ENCODE measurements at regions not wholly inside any gene's neighbourhood (a gene's known extent, or its start where the extent isn't known, plus 50 kb on each side); places are given as distances from the start of the nearest gene placed in this dataset.

- H3K9me3 ChIP-seq, result no peaks in the 10 kb centered on the region
- WGBS, 4 donors, result 57 to 82% (median 70%) methylated on average over 4 of the region's 4 CpGs
- H3K4me3 ChIP-seq, result no peak overlapping the region
- no peak for DNase-seq
- intact Hi-C loops (cut with DNase I), result no loop called here
- TF ChIP-seq CTCF (IDR thresholded peaks at IDR 0.05) (no peak), POLR2A (IDR thresholded peaks at IDR 0.05) (no peak)
- H3K27me3 ChIP-seq, result no peaks in the 10 kb centered on the region
- no peak overlapping the region for H3K27ac ChIP-seq
- ATAC-seq, result peak in 1 of 4 donors; percentile 65
- no peaks in the 10 kb centered on the region for H3K36me3 ChIP-seq
- peaks cover 0 to 7% (median 0%) of the 10 kb centered on the region in 12 donors for H3K4me1 ChIP-seq
Observed at GRCh38 chr5:155836089-155836803, 490.7 kb upstream of the SGCD start.

DNA sequence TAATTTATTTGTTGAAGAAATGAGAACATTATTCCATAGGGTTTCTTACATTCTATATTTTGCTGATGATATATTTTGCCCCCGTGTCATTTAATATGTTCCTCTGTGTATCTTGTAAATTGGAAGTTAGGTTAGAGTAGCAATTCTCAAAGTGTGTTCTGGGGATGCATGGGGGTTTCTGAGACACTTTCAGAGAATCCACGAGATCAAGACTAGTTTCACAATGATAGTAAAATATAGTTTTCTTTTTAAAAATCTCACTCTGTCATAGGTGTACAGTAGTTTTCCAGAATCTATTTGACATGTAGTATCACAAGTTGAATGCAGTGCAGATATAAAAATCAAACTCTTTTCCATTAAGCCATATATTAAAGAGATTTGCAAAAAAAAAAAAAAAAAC is 488.6 kb upstream of the SGCD start:
- 81 to 90% (median 86%) methylated on average over 2 of the region's 2 CpGs for WGBS, 4 donors

GRCh38 chr5:155839251-155840037 is 487.5 kb upstream of the SGCD start:
- DNase-seq, result no peak
- Histone ChIP-seq H3K36me3 (no peaks in the 10 kb centered on the region), H3K9me3 (no peaks in the 10 kb centered on the region), H3K4me3 (no peak overlapping the region), H3K27me3 (no peaks in the 10 kb centered on the region), H3K4me1 (peaks cover 0 to 7% (median 0%) of the 10 kb centered on the region in 12 donors), H3K27ac (no peak overlapping the region)
- intact Hi-C loops (cut with DNase I), result no loop called here
- ATAC-seq, result no peak
- 77 to 86% (median 82%) methylated on average over 5 of the region's 5 CpGs for WGBS, 4 donors
- TF ChIP-seq POLR2A (IDR thresholded peaks at IDR 0.05) (no peak), CTCF (IDR thresholded peaks at IDR 0.05) (no peak)

More for the DNA sequence above, 488.6 kb upstream of the SGCD start:
- Histone ChIP-seq H3K27me3 (no peaks in the 10 kb centered on the region), H3K9me3 (no peaks in the 10 kb centered on the region), H3K4me1 (peaks cover 0 to 7% (median 0%) of the 10 kb centered on the region in 12 donors), H3K27ac (no peak overlapping the region), H3K4me3 (no peak overlapping the region), H3K36me3 (no peaks in the 10 kb centered on the region)
- intact Hi-C loops (cut with DNase I), result no loop called here
- ATAC-seq (no peak), DNase-seq (no peak)
- TF ChIP-seq CTCF (IDR thresholded peaks at IDR 0.05), result no peak
- no peak for TF ChIP-seq POLR2A (IDR thresholded peaks at IDR 0.05)

DNA sequence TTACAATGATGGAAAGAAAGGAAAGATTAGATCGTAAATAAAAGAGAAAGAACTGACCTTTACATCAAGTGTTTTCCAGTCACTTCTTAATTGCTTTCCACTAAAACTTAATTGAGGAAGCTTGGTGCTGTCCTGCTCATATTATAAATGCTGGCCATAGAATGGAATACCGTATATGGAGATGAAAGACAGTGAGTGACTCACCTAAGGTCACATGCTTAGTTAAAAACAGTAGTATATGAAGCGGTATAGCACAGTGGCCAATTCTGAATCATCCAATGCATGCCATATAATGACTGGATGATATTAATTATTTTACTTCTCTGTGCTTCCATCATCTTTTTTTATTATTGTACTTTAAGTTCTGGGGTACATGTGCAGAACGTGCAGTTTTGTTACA is 482.4 kb upstream of the SGCD start:
- no peak for TF ChIP-seq POLR2A (IDR thresholded peaks at IDR 0.05)
- no peak for TF ChIP-seq CTCF (IDR thresholded peaks at IDR 0.05)
- intact Hi-C loops (cut with DNase I), result no loop called here
- H3K9me3 ChIP-seq, result no peaks in the 10 kb centered on the region
- H3K4me3 ChIP-seq, result no peak overlapping the region
- 76 to 83% (median 80%) methylated on average over 4 of the region's 4 CpGs for WGBS, 4 donors
- no peaks in the 10 kb centered on the region for H3K27me3 ChIP-seq
- no peak for DNase-seq
- no peaks in the 10 kb centered on the region for H3K36me3 ChIP-seq
- peaks cover 0 to 8% (median 0%) of the 10 kb centered on the region in 12 donors for H3K4me1 ChIP-seq
- no peak for ATAC-seq
- no peak overlapping the region for H3K27ac ChIP-seq
